GM19238 (cell line): ENCODE measurements at regions not wholly inside any gene's neighbourhood (a gene's known extent, or its start where the extent isn't known, plus 50 kb on each side); places are given as distances from the start of the nearest gene placed in this dataset.
"Not testable (repeated sequence)": the region's sequence is repeated elsewhere in the genome, so short reads cannot be mapped to it uniquely, and the experiment has no call there.

Source experiments
- DNase-seq: peaks from one replicate; pipeline ENCODE4 v3.0.0; 2011; ENCODE audit warnings: low spot score; ENCODE audit not compliant: insufficient read length

GRCh38 chr5:168073991-168074800 is 217.2 kb upstream of the WWC1 start:
- no peak for DNase-seq

GRCh38 chr5:168075387-168075786 is 216.1 kb upstream of the WWC1 start:
- DNase-seq = no peak

GRCh38 chr5:168076561-168076991 is 214.9 kb upstream of the WWC1 start:
- DNase-seq = no peak

- no peak for DNase-seq
These were observed 206.0 kb upstream of the WWC1 start for GRCh38 chr5:168085261-168086031.

GRCh38 chr5:168086104-168086610 is 205.3 kb upstream of the WWC1 start:
- DNase-seq = no peak

- DNase-seq = no peak
These were observed 204.7 kb upstream of the WWC1 start for GRCh38 chr5:168086746-168087145.

GRCh38 chr5:168088410-168089173 is 202.9 kb upstream of the WWC1 start:
- DNase-seq = no peak

- no peak for DNase-seq
These were observed 202.1 kb upstream of the WWC1 start for GRCh38 chr5:168089201-168089887.

- DNase-seq = no peak
These were observed 198.9 kb upstream of the WWC1 start for GRCh38 chr5:168092209-168093185.

GRCh38 chr5:168093200-168093910 is 198.1 kb upstream of the WWC1 start:
- DNase-seq = no peak

GRCh38 chr5:168096525-168096924 is 194.9 kb upstream of the WWC1 start:
- DNase-seq = no peak

- DNase-seq = no peak
These were observed 193.4 kb upstream of the WWC1 start for GRCh38 chr5:168097876-168098653.

- DNase-seq = no peak
These were observed 190.1 kb upstream of the WWC1 start for GRCh38 chr5:168101352-168101751.

GRCh38 chr5:168103018-168103417 is 188.4 kb upstream of the WWC1 start:
- not testable (repeated sequence) for DNase-seq

GRCh38 chr5:168104350-168104749 is 187.1 kb upstream of the WWC1 start:
- DNase-seq = no peak

- DNase-seq = no peak
These were observed 186.5 kb upstream of the WWC1 start for GRCh38 chr5:168104811-168105481.

GRCh38 chr5:168106008-168106761 is 185.3 kb upstream of the WWC1 start:
- DNase-seq = no peak
